ENCODE measurements at regions not wholly inside any gene's neighbourhood (a gene's known extent, or its start where the extent isn't known, plus 50 kb on each side); places are given as distances from the start of the nearest gene placed in this dataset.

DNA sequence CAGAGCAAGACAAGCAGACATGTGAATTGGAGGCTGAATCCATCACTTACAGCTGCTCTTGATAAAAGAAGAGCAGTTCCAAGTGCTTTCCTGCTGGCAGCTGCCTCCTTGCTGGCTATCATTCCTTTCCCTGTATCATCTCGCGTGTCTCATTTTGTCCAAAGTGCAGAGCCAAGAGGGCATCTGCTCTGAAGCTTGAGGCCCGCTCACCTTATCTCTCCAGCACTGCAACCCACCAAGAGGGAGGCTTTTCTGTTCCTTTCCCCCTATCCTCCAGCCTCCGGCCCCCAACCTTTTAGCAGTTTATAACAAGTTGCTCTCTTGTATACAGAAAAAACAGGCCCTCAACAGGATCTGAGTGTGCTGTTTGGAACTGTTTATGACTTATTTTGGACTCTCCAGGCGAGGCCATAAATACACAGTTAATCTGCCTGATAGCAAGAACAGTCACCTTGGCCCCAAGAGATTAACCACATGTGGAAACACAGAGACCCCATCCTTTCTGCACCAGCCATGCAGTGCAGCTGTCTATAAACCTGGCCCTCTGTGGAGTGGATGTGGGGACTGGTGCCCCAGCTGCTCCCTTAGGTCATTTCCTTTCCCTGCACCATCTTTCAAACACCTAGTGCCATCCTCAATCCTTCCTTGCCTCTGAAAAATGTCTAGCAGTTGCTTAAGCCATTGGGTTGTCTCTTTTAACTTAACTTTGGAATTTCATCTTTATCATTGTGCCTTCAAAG lies 172.5 kb upstream of the FERMT1 start:
- Histone ChIP-seq H3K4me2 (no peak overlapping the region), H3F3A (replicated peaks; ENCODE audit: insufficient read depth) (no peaks in the 10 kb centered on the region), H2AFZ (ENCODE audit: low read depth) (no peak overlapping the region), H3K9ac (no peak overlapping the region), H3K79me2 (ENCODE audit: insufficient read depth) (no peaks in the 10 kb centered on the region), H3K4me1 (ENCODE audit: control insufficient read depth in 1 of 2, insufficient read depth in 2 of 2, low read depth in 1 of 2, low read length in 1 of 2) (no peaks in the 10 kb centered on the region; a peak in 1 of 4 replicates), H3K4me3 (ENCODE audit: low read depth in 2 of 2, low read length in 1 of 2) (no peak overlapping the region), H4K20me1 (ENCODE audit: insufficient read depth) (no peaks in the 10 kb centered on the region), H3K9me3 (no peaks in the 10 kb centered on the region), H3K27me3 (ENCODE audit: insufficient read depth) (no peaks in the 10 kb centered on the region), H3K36me3 (replicated peaks in 1 of 2; ENCODE audit: control insufficient read depth in 1 of 2, insufficient read depth in 2 of 2, low read length in 1 of 2) (no peaks in the 10 kb centered on the region), H3K27ac (ENCODE audit: low read depth in 2 of 2, low read length in 1 of 2) (no peak overlapping the region), H3K9me2 (no peaks in the 10 kb centered on the region)
- TF ChIP-seq YY1 (IDR thresholded peaks at IDR 0.05; ENCODE audit: low read depth) (no peak), RFX5 (IDR thresholded peaks at IDR 0.05; ENCODE audit: low read length) (no peak), RCOR1 (IDR thresholded peaks at IDR 0.05; ENCODE audit: low read length) (no peak), TEAD4 (IDR thresholded peaks at IDR 0.05; ENCODE audit: borderline replicate concordance, insufficient read depth) (no peak), EZH2phosphoT487 (IDR thresholded peaks at IDR 0.05; ENCODE audit: borderline replicate concordance, low read depth) (no peak), JUND (IDR thresholded peaks at IDR 0.05) (no peak), GABPA (IDR thresholded peaks at IDR 0.05; ENCODE audit: low read depth) (no peak), SMC3 (IDR thresholded peaks at IDR 0.05; ENCODE audit: low read depth, low read length) (no peak), EP300 (IDR thresholded peaks at IDR 0.05; ENCODE audit: borderline replicate concordance in 1 of 2, low read depth in 1 of 2, low read length in 1 of 2) (no peak), FOSL2 (IDR thresholded peaks at IDR 0.05; ENCODE audit: borderline replicate concordance, low read depth) (no peak), NRF1 (IDR thresholded peaks at IDR 0.05; ENCODE audit: low read depth, low read length) (no peak), NFIC (IDR thresholded peaks at IDR 0.05; ENCODE audit: borderline replicate concordance) (no peak), SIN3A (IDR thresholded peaks at IDR 0.05; ENCODE audit: borderline replicate concordance, low read depth, low read length) (no peak), TAF1 (IDR thresholded peaks at IDR 0.05; ENCODE audit: borderline replicate concordance, low read depth, low read length) (no peak), FOXJ3 (CRISPR knock-in tag; IDR thresholded peaks at IDR 0.05) (no peak)
- TF ChIP-seq, protein P1, sequence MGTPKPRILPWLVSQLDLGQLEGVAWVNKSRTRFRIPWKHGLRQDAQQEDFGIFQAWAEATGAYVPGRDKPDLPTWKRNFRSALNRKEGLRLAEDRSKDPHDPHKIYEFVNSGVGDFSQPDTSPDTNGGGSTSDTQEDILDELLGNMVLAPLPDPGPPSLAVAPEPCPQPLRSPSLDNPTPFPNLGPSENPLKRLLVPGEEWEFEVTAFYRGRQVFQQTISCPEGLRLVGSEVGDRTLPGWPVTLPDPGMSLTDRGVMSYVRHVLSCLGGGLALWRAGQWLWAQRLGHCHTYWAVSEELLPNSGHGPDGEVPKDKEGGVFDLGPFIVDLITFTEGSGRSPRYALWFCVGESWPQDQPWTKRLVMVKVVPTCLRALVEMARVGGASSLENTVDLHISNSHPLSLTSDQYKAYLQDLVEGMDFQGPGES (IDR thresholded peaks at IDR 0.05; ENCODE audit: low read depth, low read length) = no peak
- TF ChIP-seq, protein P2, sequence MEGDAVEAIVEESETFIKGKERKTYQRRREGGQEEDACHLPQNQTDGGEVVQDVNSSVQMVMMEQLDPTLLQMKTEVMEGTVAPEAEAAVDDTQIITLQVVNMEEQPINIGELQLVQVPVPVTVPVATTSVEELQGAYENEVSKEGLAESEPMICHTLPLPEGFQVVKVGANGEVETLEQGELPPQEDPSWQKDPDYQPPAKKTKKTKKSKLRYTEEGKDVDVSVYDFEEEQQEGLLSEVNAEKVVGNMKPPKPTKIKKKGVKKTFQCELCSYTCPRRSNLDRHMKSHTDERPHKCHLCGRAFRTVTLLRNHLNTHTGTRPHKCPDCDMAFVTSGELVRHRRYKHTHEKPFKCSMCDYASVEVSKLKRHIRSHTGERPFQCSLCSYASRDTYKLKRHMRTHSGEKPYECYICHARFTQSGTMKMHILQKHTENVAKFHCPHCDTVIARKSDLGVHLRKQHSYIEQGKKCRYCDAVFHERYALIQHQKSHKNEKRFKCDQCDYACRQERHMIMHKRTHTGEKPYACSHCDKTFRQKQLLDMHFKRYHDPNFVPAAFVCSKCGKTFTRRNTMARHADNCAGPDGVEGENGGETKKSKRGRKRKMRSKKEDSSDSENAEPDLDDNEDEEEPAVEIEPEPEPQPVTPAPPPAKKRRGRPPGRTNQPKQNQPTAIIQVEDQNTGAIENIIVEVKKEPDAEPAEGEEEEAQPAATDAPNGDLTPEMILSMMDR (IDR thresholded peaks at IDR 0.05) = no peak
- 15% methylated on average over 5 of the region's 5 CpGs for WGBS (ENCODE audit: low lambda C conversion rate)
- no peak for DNase-seq
- ChIA-PET POLR2A (no interaction called here), CTCF (no interaction called here)

Measured in SK-N-SH (cell line).